K562 (cell line): ENCODE measurements at regions not wholly inside any gene's neighbourhood (a gene's known extent, or its start where the extent isn't known, plus 50 kb on each side); places are given as distances from the start of the nearest gene placed in this dataset.

ENCODE experiments used
- ATAC-seq: fragments of 200-7000 bp; cut with Tn5 transposase; 3 replicates; pipeline ENCODE4 v1.9.1; 2020; ENCODE audit warnings: moderate library complexity
- BruUV-seq: library from RNA; stranded (reverse); fragments of 400-500 nt; replicated peaks from 2 replicates; lab custom pipeline; 2021; lab: Mats Ljungman, UMichigan
- CTCF ChIA-PET: fragments of 300-600 bp; formaldehyde crosslinking; extraction: SDS; loops from one replicate; lab custom pipeline; 2021; ENCODE audit warnings: low intra/inter-chr PET ratio; lab: Yijun Ruan, JAX
- POLR2A ChIA-PET: fragments of 300-600, 350-650 bp; sonication (Branson Sonifier 250); formaldehyde crosslinking; extraction: SDS; loops from one replicate; lab custom pipeline; 2021; ENCODE audit warnings: antibody characterized with exemption, inconsistent platforms; lab: Yijun Ruan, JAX
- DNase-seq, 4 experiments: peaks; one replicate each; pipeline versions ENCODE4 v3.0.0 to v3.0.0-alpha.2; 2011 to 2018; ENCODE audit warnings: low spot score in 3 of 4, mixed read lengths in 3 of 4; ENCODE audit errors: extremely low read depth in 1 of 4
- FAIRE-seq: peaks from 2 replicates; lab custom pipeline; 2011; peaks lifted over from hg19 to GRCh38; lab: Jason Lieb, UNC
- H2AFZ ChIP-seq: 2 replicates; pipeline ENCODE4 v1.6.0; 2011; ENCODE audit warnings: low read depth, low read length, control low read depth, inconsistent platforms
- H3K27ac ChIP-seq: fragments of 200-600 bp; 3 replicates; pipeline ENCODE4 v1.8.0; 2011; ENCODE audit warnings: low read depth, mild to moderate bottlenecking, control low read depth, inconsistent platforms, low read length, moderate library complexity, mixed read lengths; ENCODE audit errors: extremely low read depth
- H3K27me3 ChIP-seq, 2 experiments: fragments of 300-600 bp in 1 of 2; 2 replicates in 1 of 2; 3 replicates in 1 of 2; pipeline versions ENCODE4 v1.6.0 to v1.8.0; 2011; ENCODE audit warnings: inconsistent platforms in 2 of 2, low read length in 2 of 2, mild to moderate bottlenecking in 1 of 2, mixed read lengths in 1 of 2, moderate library complexity in 1 of 2; ENCODE audit not compliant: control insufficient read depth in 2 of 2, insufficient read depth in 2 of 2
- H3K36me3 ChIP-seq: fragments of 300-600 bp; 3 replicates; pipeline ENCODE4 v1.8.0; 2011; ENCODE audit warnings: mild to moderate bottlenecking, low read length, inconsistent platforms; ENCODE audit not compliant: control insufficient read depth, insufficient read depth
- H3K4me1 ChIP-seq, 2 experiments: fragments of 200-600 bp in 1 of 2; replicated peaks in 1 of 2; 2 replicates in 1 of 2; 3 replicates in 1 of 2; pipeline versions ENCODE4 v1.5.1 to v1.8.0; 2011; ENCODE audit warnings: inconsistent platforms in 2 of 2, low read length in 2 of 2, mild to moderate bottlenecking in 1 of 2, mixed read lengths in 1 of 2, moderate library complexity in 1 of 2; ENCODE audit not compliant: control insufficient read depth in 2 of 2, insufficient read depth in 2 of 2
- H3K4me2 ChIP-seq: 2 replicates; pipeline ENCODE4 v1.6.1; 2011; ENCODE audit warnings: low read length, control low read depth, inconsistent platforms, mixed read lengths; ENCODE audit not compliant: insufficient read depth
- H3K4me3 ChIP-seq: fragments of 200-600 bp; sonication (generic), shearing (Covaris generic); 2 replicates; pipeline ENCODE4 v1.5.1; 2016; ENCODE audit warnings: control low read depth, inconsistent platforms
- H3K79me2 ChIP-seq: fragments of 200-600 bp; 3 replicates; pipeline ENCODE4 v1.8.0; 2011; ENCODE audit warnings: low read length, inconsistent platforms; ENCODE audit not compliant: control insufficient read depth, insufficient read depth
- H3K9ac ChIP-seq, 2 experiments: 2 replicates each; pipeline versions ENCODE4 v1.6.0 to v1.6.1; 2011; ENCODE audit warnings: low read depth in 2 of 2, low read length in 2 of 2, control low read depth in 1 of 2, inconsistent platforms in 1 of 2, mild to moderate bottlenecking in 1 of 2, mixed read lengths in 1 of 2; ENCODE audit not compliant: insufficient read depth in 1 of 2
- H3K9me1 ChIP-seq: one replicate; pipeline ENCODE4 v1.6.0; 2011; ENCODE audit warnings: inconsistent platforms, mild to moderate bottlenecking, low read length, moderate library complexity; ENCODE audit not compliant: control insufficient read depth, insufficient read depth
- H3K9me3 ChIP-seq: replicated peaks from 2 replicates; pipeline ENCODE4 v1.5.1; 2011; ENCODE audit warnings: low read depth, low read length, inconsistent platforms; ENCODE audit not compliant: control insufficient read depth, insufficient read depth
- H4K20me1 ChIP-seq: replicated peaks from 2 replicates; pipeline ENCODE4 v1.6.1; 2011; ENCODE audit warnings: low read length, inconsistent platforms, mixed read lengths; ENCODE audit not compliant: control insufficient read depth, insufficient read depth
- ADNP ChIP-seq: fragments of 200-800 bp; sonication (Bioruptor generic); IDR thresholded peaks from 2 replicates; pipeline ENCODE4 v1.6.1; 2016; ENCODE audit warnings: missing genetic modification characterization, missing compliant biosample characterization
- DEAF1 ChIP-seq: fragments of 450-650 bp; formaldehyde crosslinking; IDR thresholded peaks from 2 replicates; pipeline ENCODE4 v1.4.0; 2020; ENCODE audit warnings: mild to moderate bottlenecking, moderate library complexity
- HDAC3 ChIP-seq: fragments of 450-650 bp; IDR thresholded peaks from 2 replicates; pipeline ENCODE4 v1.6.1; 2018; ENCODE audit warnings: borderline replicate concordance, mild to moderate bottlenecking, moderate library complexity; ENCODE audit not compliant: partially characterized antibody
- L3MBTL2 ChIP-seq: fragments of 450-650 bp; IDR thresholded peaks from 2 replicates; pipeline ENCODE4 v1.6.1; 2016; ENCODE audit warnings: mild to moderate bottlenecking, moderate library complexity
- NONO ChIP-seq, 2 experiments: fragments of 200-400 bp in 1 of 2; fragments of 450-650 bp in 1 of 2; formaldehyde crosslinking in 1 of 2; IDR thresholded peaks; 2 replicates each; pipeline ENCODE4 v1.6.1; 2017; ENCODE audit warnings: low read depth in 2 of 2, mild to moderate bottlenecking in 2 of 2, moderate library complexity in 2 of 2, low read length in 1 of 2
- RFX5 ChIP-seq: IDR thresholded peaks from 2 replicates; pipeline ENCODE4 v1.6.1; 2011; ENCODE audit warnings: low read depth, mild to moderate bottlenecking, improper control_type of control experiment, low read length
- SMARCA5 ChIP-seq: fragments of 450-650 bp; IDR thresholded peaks from 2 replicates; pipeline ENCODE4 v1.6.1; 2016
- TRIM24 ChIP-seq, 2 experiments: fragments of 450-650 bp; IDR thresholded peaks; 2 replicates each; pipeline ENCODE4 v1.6.1; 2016
- ZBTB12 ChIP-seq: fragments of 250-450 bp; sonication (Bioruptor Pico); IDR thresholded peaks from 2 replicates; pipeline ENCODE4 v1.4.0; 2020
- ZC3H11A ChIP-seq: IDR thresholded peaks from 2 replicates; pipeline ENCODE4 v1.6.1; 2012; ENCODE audit warnings: low read depth, low read length, improper control_type of control experiment
- ZNF121 ChIP-seq: sonication (generic); formaldehyde crosslinking; conservative IDR thresholded peaks from 2 replicates; pipeline ENCODE4 v1.8.0; 2022; ENCODE audit warnings: missing genetic modification reagents
- ZNF212 ChIP-seq: fragments of 450-650 bp; formaldehyde crosslinking; IDR thresholded peaks from 2 replicates; pipeline ENCODE4 v1.4.0; 2020; ENCODE audit warnings: mild to moderate bottlenecking
- WGBS: fragments of 100-300 bp; shearing (Covaris generic); methylation state at CpG from one replicate; pipeline ENCODE4 v1.1.6; 2016; ENCODE audit warnings: low coverage, mixed read lengths; ENCODE audit not compliant: insufficient coverage; ENCODE audit errors: missing lambda C conversion rate; 5-methylcytosine and 5-hydroxymethylcytosine counted together
- in situ Hi-C: fragments of 300-500 bp; cut with MboI; formaldehyde crosslinking; loops from 4 replicates; pipeline ENCODE4 v1.15.0; 2018; ENCODE audit warnings: inconsistent platforms, mixed read lengths
- intact Hi-C: fragments of 100-400 bp; cut with micrococcal nuclease; formaldehyde crosslinking; loops from 2 replicates; pipeline ENCODE4 v1.14.2; 2022

- no peaks in the 10 kb centered on the region for H3K79me2 ChIP-seq
- H3K36me3 ChIP-seq = no peaks in the 10 kb centered on the region
- no peak overlapping the region for H3K4me2 ChIP-seq
- intact Hi-C loops (no loop called here), in situ Hi-C loops (no loop called here)
- H3K27me3 ChIP-seq = peaks cover 5 to 48% of the 10 kb centered on the region in 2 experiments; a peak in 4 of 5 replicates
- CTCF ChIA-PET = no interaction called here
- 4% methylated on average over 2 of the region's 2 CpGs for WGBS
- H3K9me3 ChIP-seq = no peaks in the 10 kb centered on the region
- POLR2A ChIA-PET = interaction anchor here (0.8 kb wide), 1 partner anchor 213 kb away, joined by 3 read pairs; no protein-coding TSS in a partner anchor
- H3K9me1 ChIP-seq = no peaks in the 10 kb centered on the region
- no peak for FAIRE-seq
- H3K4me3 ChIP-seq = no peak overlapping the region
- no peak overlapping the region for H3K27ac ChIP-seq
- no TSS peak for BruUV-seq
- H3K9ac ChIP-seq = no peak overlapping the region
- ATAC-seq = no peak
- H4K20me1 ChIP-seq = no peaks in the 10 kb centered on the region
- TF ChIP-seq ADNP (tag) (no peak), ZC3H11A (no peak)
- TF ChIP-seq, all 486 proteins: peak for 0
- H2AFZ ChIP-seq = no peak overlapping the region
- no peak for DNase-seq
- H3K4me1 ChIP-seq = no peaks in the 10 kb centered on the region
Observed at GRCh38 chr20:57996936-57997890, 231.2 kb downstream of the ANKRD60 start.

GRCh38 chr20:57996465-57996864, 232.0 kb downstream of the ANKRD60 start:
- H4K20me1 ChIP-seq = no peaks in the 10 kb centered on the region
- no peak overlapping the region for H2AFZ ChIP-seq
- no peaks in the 10 kb centered on the region for H3K79me2 ChIP-seq
- BruUV-seq = no TSS peak
- CTCF ChIA-PET = no interaction called here
- in situ Hi-C loops = no loop called here
- H3K27ac ChIP-seq = no peak overlapping the region
- intact Hi-C loops = no loop called here
- peaks cover 5 to 51% of the 10 kb centered on the region in 2 experiments; a peak in 4 of 5 replicates for H3K27me3 ChIP-seq
- no peaks in the 10 kb centered on the region for H3K4me1 ChIP-seq
- FAIRE-seq (no peak), ATAC-seq (no peak), DNase-seq (no peak)
- H3K9ac ChIP-seq = no peak overlapping the region
- POLR2A ChIA-PET = no interaction called here
- H3K9me3 ChIP-seq = no peaks in the 10 kb centered on the region
- H3K4me3 ChIP-seq = no peak overlapping the region
- WGBS = 3% methylated on average over 3 of the region's 3 CpGs
- H3K36me3 ChIP-seq = no peaks in the 10 kb centered on the region
- H3K9me1 ChIP-seq = no peaks in the 10 kb centered on the region
- H3K4me2 ChIP-seq = no peak overlapping the region
- no peak for TF ChIP-seq ZNF212
- no peak for TF ChIP-seq ZNF121 (CRISPR knock-in tag)
- TF ChIP-seq L3MBTL2 = no peak
- no peak for TF ChIP-seq RFX5
- TF ChIP-seq HDAC3 = no peak
- TF ChIP-seq SMARCA5 = no peak
- TF ChIP-seq NONO (IDR thresholded peaks at IDR 0.05; ENCODE audit: low read depth in 2 of 2, low read length in 1 of 2) = no peak
- no peak for TF ChIP-seq TRIM24 (IDR thresholded peaks at IDR 0.05)
- no peak for TF ChIP-seq ZBTB12 (CRISPR knock-in tag)
- no peak for TF ChIP-seq DEAF1 (CRISPR knock-in tag)
